ENCODE measurements at regions not wholly inside any gene's neighbourhood (a gene's known extent, or its start where the extent isn't known, plus 50 kb on each side); places are given as distances from the start of the nearest gene placed in this dataset.

- TF ChIP-seq CTCF (IDR thresholded peaks at IDR 0.05): no peak
- TF ChIP-seq ATF1 (CRISPR knock-in tag; IDR thresholded peaks at IDR 0.05): no peak
- TF ChIP-seq ATF3 (CRISPR knock-in tag; conservative IDR thresholded peaks at IDR 0.05): no peak
Measured at GRCh38 chr6:100952006-100952405, 70.9 kb upstream of the ASCC3 start.

All from WTC11 (cell line).